Hematopoietic multipotent progenitor cell treated with erythropoietin and hydrocortisone succinate and interleukin-3 and kit ligand, for 4 days (in vitro differentiated cells): ENCODE measurements at regions not wholly inside any gene's neighbourhood (a gene's known extent, or its start where the extent isn't known, plus 50 kb on each side); places are given as distances from the start of the nearest gene placed in this dataset.

ENCODE experiments used
- DNase-seq: peaks from one replicate; pipeline ENCODE4 v3.0.0-alpha.2; 2015

GRCh38 chr7:84277628-84278224 is 83.1 kb upstream of the SEMA3A start:
- DNase-seq = no peak

- DNase-seq = no peak
Measured at GRCh38 chr7:84274029-84274638, 79.5 kb upstream of the SEMA3A start.

GRCh38 chr7:84271543-84271942 is 77.0 kb upstream of the SEMA3A start:
- peak; percentile 2 for DNase-seq

GRCh38 chr7:84264396-84264795 is 69.8 kb upstream of the SEMA3A start:
- DNase-seq = no peak

GRCh38 chr7:84263106-84263505 is 68.5 kb upstream of the SEMA3A start:
- no peak for DNase-seq

GRCh38 chr7:84261509-84261908 is 66.9 kb upstream of the SEMA3A start:
- no peak for DNase-seq

GRCh38 chr7:84258628-84259027 is 64.0 kb upstream of the SEMA3A start:
- DNase-seq = no peak

- DNase-seq = no peak
Measured at GRCh38 chr7:84256571-84256971, 62.0 kb upstream of the SEMA3A start.

GRCh38 chr7:84251277-84251781 is 56.7 kb upstream of the SEMA3A start:
- DNase-seq = no peak

GRCh38 chr7:84250452-84250851 is 55.9 kb upstream of the SEMA3A start:
- DNase-seq = no peak

GRCh38 chr7:84249656-84250055 is 55.1 kb upstream of the SEMA3A start:
- peak; percentile 49 for DNase-seq

- no peak for DNase-seq
Measured at GRCh38 chr7:84248843-84249242, 54.3 kb upstream of the SEMA3A start.

- DNase-seq = peak; percentile 42
Measured at GRCh38 chr7:84248267-84248666, 53.7 kb upstream of the SEMA3A start.

- DNase-seq = peak; percentile 4
Measured at GRCh38 chr7:84247591-84247990, 53.0 kb upstream of the SEMA3A start.

GRCh38 chr7:84245835-84246234 is 51.2 kb upstream of the SEMA3A start:
- no peak for DNase-seq
